GM19025 (cell line): ENCODE measurements at regions not wholly inside any gene's neighbourhood (a gene's known extent, or its start where the extent isn't known, plus 50 kb on each side); places are given as distances from the start of the nearest gene placed in this dataset.
"Not testable (repeated sequence)": the region's sequence is repeated elsewhere in the genome, so short reads cannot be mapped to it uniquely, and the experiment has no call there.

Experiments
- ATAC-seq: cut with Tn5 transposase; IDR thresholded peaks from one replicate; pipeline ENCODE4 v1.9.1; 2021; ENCODE audit warnings: mild to moderate bottlenecking, low read depth, moderate library complexity; ENCODE audit not compliant: unreplicated experiment

DNA sequence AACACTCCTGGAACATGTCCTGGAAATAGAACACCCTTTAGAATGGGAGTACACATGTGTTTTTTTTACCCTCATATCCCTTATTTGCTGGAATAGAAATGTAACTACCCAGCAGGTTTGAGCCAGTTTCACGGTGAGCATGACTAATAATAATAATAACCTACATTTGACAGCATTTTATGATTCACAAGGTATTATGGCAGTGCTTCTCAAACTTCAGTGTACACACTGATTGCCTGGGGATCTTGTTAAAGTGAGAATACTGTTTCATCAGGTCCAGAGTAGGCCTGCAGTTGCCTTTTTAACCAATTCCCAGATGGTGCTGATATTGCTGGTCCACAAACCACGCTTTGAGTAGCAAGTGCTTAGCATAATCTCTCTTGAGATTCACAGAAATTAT, 63.9 kb downstream of the NFKBIZ start:
- no peak for ATAC-seq

GRCh38 chr3:101917761-101918160, 68.4 kb downstream of the NFKBIZ start:
- ATAC-seq: not testable (repeated sequence)

- not testable (repeated sequence) for ATAC-seq
Observed at GRCh38 chr3:101922151-101922725, 72.9 kb downstream of the NFKBIZ start.

GRCh38 chr3:101924621-101925020, 75.3 kb downstream of the NFKBIZ start:
- ATAC-seq: not testable (repeated sequence)

GRCh38 chr3:101925124-101925523, 75.8 kb downstream of the NFKBIZ start:
- ATAC-seq: not testable (repeated sequence)

DNA sequence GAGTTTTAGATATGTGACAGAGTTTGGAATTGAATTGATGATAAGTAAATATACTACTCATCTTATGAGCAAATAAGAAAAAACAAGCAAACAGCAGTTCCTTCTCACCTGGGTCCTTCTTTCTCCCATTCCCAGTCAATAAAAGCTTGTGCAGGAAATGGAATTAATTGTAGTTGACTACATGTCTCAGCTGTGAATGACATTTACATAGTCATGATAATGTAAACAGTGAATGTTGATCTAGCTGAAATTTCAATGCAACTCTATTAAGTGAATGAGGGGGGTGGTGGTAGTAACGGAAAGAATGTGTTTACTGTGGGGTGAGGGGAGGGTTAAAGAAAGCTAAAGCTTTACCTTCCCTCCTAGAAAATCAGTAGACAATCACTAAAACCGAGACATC, 76.2 kb downstream of the NFKBIZ start:
- no peak for ATAC-seq

DNA sequence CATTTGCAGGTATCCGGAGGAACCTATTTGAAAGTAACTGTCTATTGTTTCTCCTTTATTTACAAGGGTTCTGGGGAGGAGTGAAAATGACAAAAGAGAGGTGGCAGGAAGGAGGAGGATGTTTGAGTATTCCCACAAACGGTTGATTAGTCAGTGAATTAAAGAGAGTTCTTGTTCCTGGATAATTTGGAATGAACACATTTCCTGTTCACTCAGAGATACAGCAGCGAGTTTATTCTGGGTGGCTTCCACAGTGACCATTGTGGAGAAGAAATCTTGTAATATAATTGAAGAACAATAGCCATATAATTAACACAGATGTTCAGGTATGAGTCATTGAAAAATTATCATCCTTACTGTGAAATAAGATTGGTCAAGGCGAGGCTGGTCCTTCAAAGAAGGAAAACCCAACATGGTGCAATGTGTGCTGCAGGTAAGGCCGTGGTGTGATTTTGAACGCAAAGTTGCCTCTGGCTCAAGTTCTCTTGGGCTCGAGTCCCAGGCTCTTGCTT, 77.3 kb downstream of the NFKBIZ start:
- no peak for ATAC-seq

GRCh38 chr3:101928890-101929289, 79.6 kb downstream of the NFKBIZ start:
- ATAC-seq: no peak

DNA sequence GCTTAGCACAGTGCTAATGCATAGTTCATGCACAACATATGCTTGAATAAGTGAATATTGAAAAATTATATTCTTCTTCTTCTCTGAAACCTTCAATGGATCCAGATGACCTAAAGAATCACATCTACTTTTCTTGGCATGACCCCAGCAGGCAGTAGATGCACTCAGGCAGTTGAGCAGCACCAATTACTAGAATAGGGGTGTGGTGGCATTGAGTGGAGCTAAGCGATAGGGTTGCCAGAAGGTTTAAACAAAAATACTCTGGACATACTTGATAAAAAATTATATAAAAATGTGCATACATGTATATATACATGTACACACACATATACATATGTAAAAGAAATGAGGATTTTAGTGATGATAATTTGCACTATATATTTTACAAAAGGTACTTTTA, 81.8 kb downstream of the NFKBIZ start:
- no peak for ATAC-seq

- ATAC-seq: no peak
Observed at GRCh38 chr3:101932326-101933068, 83.2 kb downstream of the NFKBIZ start.

GRCh38 chr3:101936419-101937356, 87.4 kb downstream of the NFKBIZ start:
- peak; percentile 91 for ATAC-seq

DNA sequence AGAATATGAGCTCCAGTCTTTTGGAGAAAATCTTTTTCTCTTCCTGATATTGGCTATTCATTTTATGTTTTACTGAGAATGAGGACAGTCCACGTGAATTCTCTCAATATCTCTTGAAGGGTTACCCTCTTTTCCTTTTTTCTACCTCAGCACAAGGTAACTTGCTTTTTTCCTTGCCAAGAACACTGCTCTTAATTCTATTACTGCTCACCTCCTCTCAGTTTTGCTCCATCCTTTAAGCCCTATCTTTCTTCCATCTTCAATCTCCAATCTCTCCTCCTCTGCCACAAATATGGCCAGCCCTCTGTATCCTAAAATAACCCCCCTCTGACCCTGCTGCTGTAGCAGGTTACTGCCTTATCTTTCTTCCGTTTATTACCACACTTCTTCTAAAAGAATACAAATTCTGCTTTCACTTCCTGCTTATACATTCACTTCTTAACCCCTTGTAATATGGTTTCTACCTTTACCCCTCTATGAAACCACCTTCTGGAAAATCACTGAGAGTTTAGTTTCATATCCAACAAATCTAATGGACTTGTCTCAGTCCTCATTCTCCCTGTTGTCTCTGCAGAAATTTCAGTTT, 89.0 kb downstream of the NFKBIZ start:
- ATAC-seq: peak; percentile 29

DNA sequence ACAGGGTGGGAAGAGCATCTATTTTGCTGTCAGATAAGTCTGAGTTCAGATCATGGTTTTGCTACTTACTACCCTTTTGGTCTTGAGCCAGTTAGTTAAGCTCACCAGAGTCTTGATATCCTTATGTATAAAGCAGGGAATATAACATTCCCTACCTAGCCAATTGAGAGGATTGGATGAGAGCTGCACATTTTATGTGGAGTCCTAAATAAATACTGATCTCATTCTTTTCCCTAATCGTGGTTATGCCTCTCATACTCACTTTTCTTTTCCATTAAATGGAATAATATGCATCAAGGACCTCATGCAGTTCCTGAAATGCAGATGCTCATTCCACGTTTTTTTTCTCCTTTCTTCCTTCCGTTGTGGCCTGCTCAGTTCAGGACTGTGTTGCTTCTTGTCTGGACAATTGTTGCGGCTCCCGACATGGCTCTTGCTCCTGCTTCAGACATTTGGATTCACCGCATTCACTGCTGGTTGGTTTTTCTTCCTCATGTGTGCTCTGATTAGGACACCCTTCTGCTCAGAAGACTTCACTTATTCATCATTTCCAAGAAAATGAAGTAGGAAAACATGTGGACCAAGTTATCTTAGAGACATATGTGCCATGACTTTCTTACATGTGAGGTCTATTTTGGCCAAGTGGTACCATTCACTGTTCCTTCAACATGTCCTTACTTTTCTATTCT, 90.2 kb downstream of the NFKBIZ start:
- ATAC-seq: no peak

GRCh38 chr3:101940521-101941317, 91.4 kb downstream of the NFKBIZ start:
- ATAC-seq: no peak

DNA sequence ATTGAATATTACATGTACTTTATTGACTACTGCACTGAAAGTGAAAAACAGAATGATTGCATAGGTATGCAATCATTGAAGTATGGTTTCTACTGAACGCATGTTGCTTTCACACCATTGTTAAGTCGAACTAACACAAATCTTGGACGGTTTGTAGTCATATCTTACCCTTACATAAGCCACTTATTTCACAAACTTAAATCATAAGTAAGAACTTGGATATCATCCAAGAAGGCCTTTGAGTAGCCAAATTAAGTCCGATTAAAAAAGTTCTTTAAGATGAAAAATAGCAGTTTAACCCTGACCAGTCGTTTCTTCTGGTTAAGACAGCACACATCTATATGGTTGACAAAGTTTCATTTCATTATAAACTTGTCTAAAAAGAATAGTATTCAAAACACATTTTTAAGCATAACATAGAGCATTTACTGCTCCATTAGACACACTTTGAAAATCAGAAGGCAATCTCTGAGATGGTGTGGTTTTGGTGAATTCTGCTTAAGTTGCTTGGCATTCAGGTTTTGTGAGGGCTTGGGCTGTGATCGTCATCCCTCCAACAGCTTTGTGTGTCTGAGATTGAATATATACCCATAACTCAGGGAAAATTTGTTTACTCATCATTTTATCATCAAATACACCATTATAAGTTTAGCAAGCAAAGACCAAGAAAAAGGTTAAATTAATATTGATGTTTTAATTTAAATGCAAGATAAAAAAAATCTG, 92.2 kb downstream of the NFKBIZ start:
- ATAC-seq: no peak

GRCh38 chr3:101942356-101942755, 93.0 kb downstream of the NFKBIZ start:
- no peak for ATAC-seq

DNA sequence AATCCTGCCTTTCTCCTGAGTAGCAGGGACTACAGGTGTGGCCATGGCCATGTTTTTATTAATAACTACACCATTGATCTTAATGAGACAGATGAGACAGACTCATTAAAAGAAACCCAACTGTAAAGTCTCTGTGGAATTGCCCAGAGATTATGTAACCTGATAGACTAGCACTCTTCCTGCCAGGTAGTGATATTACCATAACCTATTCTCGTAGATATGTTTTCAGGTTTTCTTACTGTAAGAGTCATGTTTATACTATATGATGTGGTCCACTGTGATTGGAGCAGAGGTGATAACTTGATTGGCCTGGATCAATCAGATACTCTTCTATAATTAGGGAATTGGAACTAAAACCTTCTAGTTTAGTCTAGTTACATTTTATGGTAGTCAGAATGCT, 93.7 kb downstream of the NFKBIZ start:
- no peak for ATAC-seq

DNA sequence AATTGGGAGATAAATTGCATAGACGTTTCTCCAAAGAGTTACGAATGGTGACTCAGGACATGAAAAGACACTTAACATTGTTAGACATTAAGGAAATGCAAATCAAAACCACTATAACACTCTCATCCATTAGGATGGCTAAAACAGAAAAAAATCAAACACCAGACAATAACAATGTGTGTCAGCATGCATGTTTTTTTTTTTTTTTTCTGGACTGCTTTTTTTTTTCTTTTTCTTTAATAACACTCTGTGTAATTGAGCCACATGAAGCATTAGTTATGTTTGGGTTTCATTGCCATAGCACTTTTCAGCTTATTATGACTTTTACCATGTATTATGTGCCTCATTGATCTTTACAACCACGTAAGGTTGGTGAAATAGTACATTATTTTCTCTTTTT, 95.0 kb downstream of the NFKBIZ start:
- ATAC-seq: no peak

DNA sequence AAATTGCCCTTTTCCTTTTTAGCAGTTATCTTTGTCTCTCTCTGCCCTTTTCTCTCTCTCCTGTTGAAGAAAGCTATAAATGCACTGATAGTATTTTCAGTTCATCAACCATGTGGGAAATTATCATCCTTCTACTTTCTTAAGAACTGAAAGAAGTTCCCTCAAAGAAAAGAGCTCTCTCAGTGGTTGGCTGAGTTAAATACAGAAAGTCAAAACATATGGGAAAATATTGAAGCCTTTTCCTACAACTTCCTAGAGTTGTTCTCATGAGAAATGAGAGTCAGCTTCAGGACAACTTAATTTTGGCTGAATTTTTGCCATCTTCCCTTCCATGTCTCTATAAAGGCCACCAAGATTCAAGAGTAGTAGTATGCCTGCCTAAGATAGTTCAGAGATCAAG, 96.7 kb downstream of the NFKBIZ start:
- no peak for ATAC-seq
